Activated T-cell treated with anti-CD3 and anti-CD28 coated beads, Interleukin-2, amount 50 U/mL, for 72 hours (primary cell): ENCODE measurements at regions not wholly inside any gene's neighbourhood (a gene's known extent, or its start where the extent isn't known, plus 50 kb on each side); places are given as distances from the start of the nearest gene placed in this dataset.
"Not testable (repeated sequence)": the region's sequence is repeated elsewhere in the genome, so short reads cannot be mapped to it uniquely, and the experiment has no call there.

Source experiments
- ATAC-seq, 2 donors: fragments of 150-1000 bp; cut with Tn5 transposase; replicated peaks in 1 of 2; 2 replicates each; pipeline ENCODE4 v1.10.0; 2021; ENCODE audit warnings: moderate library complexity in 2 of 2, mild to moderate bottlenecking in 1 of 2
- DNase-seq, 2 donors: peaks; one replicate each; pipeline ENCODE4 v3.0.0; 2021 to 2022; ENCODE audit warnings: mixed read lengths in 1 of 2
- H3K27ac Mint-ChIP-seq: one replicate; pipeline ENCODE4 v1.8.0; 2022; ENCODE audit warnings: mild to moderate bottlenecking, moderate library complexity, mixed read lengths
- H3K27me3 Mint-ChIP-seq: one replicate; pipeline ENCODE4 v1.8.0; 2022; ENCODE audit warnings: low read depth, mixed read lengths
- H3K36me3 Mint-ChIP-seq, 2 donors: one replicate each; pipeline ENCODE4 v1.8.0; 2022; ENCODE audit warnings: mixed read lengths in 2 of 2, mild to moderate bottlenecking in 1 of 2; ENCODE audit not compliant: insufficient read depth in 2 of 2
- H3K4me1 Mint-ChIP-seq: one replicate; pipeline ENCODE4 v1.8.0; 2022; ENCODE audit warnings: low read depth, mixed read lengths
- H3K4me3 Mint-ChIP-seq, 2 donors: one replicate each; pipeline ENCODE4 v1.8.0; 2022; ENCODE audit warnings: mild to moderate bottlenecking in 2 of 2, mixed read lengths in 2 of 2, moderate library complexity in 2 of 2
- H3K9me3 Mint-ChIP-seq, 2 donors: one replicate each; pipeline ENCODE4 v1.8.0; 2022; ENCODE audit warnings: mixed read lengths in 2 of 2

DNA sequence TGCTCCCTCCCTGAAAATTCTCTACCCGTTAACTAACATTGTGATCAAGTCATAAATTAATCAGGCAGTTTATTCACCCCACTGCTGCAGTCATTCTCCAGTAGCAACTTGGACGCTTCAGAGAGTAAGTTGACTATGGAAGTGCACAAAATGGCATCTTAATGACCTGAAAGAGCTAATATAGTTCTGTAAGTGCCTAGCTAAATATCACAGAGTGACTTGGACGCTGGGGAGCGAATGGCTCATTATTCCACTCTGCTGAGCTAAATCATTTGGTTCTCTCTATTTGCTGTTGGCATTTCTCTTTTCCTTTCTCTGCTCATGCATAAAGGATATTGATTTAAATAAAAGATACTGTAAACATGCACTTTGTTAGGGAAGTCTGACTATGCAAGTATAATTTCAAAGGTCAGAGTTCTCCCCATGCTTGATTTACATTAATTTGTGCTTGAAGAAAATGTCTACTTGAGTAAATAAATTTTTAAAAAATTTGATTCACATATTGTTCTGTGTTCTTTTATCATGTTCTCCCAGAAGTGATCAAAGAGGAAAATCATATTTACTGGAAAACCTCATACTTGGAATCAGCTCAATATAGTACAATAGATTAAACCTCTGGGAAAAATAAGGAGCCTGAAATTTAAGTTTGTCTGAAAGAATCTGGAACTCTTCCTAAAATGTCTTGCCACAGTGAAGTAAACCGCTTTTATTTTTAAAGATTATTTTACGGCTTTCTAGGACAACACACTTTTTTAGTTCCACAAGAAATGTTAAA lies 169.5 kb upstream of the HAPLN1 start:
- Mint-ChIP-seq H3K4me1 (no peaks in the 10 kb centered on the region), H3K36me3 (no peaks in the 10 kb centered on the region), H3K27ac (no peak overlapping the region), H3K27me3 (no peaks in the 10 kb centered on the region), H3K4me3 (no peak overlapping the region), H3K9me3 (no peaks in the 10 kb centered on the region)
- ATAC-seq (no peak), DNase-seq (no peak)

- Mint-ChIP-seq H3K27ac (no peak overlapping the region), H3K4me3 (no peak overlapping the region), H3K36me3 (no peaks in the 10 kb centered on the region), H3K9me3 (no peaks in the 10 kb centered on the region), H3K4me1 (no peaks in the 10 kb centered on the region), H3K27me3 (no peaks in the 10 kb centered on the region)
- DNase-seq (no peak), ATAC-seq (no peak)
Measured at GRCh38 chr5:83877911-83878706, 157.5 kb upstream of the HAPLN1 start.

DNA sequence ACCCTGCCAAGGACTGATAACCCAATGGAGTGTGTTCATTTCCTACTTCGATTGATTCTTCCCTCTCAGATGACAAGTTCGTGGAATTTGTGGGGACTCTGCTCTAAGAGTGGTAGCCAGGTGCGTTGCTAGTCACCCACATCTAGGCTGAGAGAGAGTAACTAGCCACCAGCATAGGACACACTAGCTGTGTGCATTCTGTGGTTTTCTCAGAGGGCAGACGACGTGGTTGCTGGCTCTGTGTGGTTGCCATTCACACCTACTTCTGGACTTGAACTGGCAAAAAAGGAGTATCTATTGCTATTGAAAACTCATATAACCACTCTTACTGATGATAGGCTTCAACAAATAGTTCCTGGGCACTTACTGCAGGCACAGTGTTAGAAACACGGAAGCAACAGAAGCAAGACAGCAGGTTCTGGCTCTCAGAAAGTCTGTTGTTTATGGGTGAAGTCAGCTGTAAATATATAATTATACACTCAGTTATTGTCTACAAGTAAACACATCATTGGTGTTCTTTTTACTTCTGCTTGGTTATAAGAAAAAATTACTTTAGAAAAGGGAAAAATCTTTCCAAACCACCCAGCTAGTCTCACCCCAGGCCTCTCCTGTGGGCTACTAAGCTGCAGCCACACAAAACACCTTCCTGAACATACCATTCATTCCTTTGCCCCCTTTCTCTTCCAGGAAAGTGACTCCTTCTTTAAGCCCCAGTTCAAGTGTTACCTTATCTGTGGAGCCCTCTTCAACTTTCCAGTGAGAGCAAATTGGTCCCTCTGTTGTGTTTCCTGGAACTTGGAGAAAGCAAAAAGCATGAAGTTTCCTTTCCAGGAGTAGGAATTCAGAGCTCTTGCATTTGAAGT lies 151.1 kb upstream of the HAPLN1 start:
- H3K4me3 Mint-ChIP-seq = no peak overlapping the region
- H3K36me3 Mint-ChIP-seq = no peaks in the 10 kb centered on the region
- no peak overlapping the region for H3K27ac Mint-ChIP-seq
- H3K4me1 Mint-ChIP-seq = no peaks in the 10 kb centered on the region
- no peak for DNase-seq
- ATAC-seq = no peak
- no peaks in the 10 kb centered on the region for H3K9me3 Mint-ChIP-seq
- no peaks in the 10 kb centered on the region for H3K27me3 Mint-ChIP-seq

DNA sequence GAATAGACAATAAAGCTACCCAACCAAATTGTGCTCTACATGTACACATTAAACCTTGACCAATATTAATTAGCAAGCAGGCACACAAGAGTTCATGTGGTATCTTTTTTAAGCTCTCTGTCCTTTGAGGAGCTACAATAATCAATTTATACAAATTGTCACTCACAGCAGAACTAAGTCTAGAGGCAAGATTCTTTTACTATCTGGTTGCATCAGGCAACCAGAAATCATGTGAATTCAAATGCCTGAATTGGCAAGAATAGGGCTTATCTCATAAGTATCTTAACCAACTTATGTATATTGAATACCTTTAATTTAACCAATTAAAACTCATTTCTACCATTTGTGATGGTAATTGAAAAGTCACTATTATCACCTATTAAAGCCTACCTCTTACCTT lies 145.5 kb upstream of the HAPLN1 start:
- H3K27ac Mint-ChIP-seq = no peak overlapping the region
- ATAC-seq (no peak), DNase-seq (no peak)
- no peak overlapping the region for H3K4me3 Mint-ChIP-seq
- no peaks in the 10 kb centered on the region for H3K4me1 Mint-ChIP-seq
- H3K9me3 Mint-ChIP-seq = no peaks in the 10 kb centered on the region
- H3K27me3 Mint-ChIP-seq = no peaks in the 10 kb centered on the region
- no peaks in the 10 kb centered on the region for H3K36me3 Mint-ChIP-seq

GRCh38 chr5:83865579-83865978 lies 144.9 kb upstream of the HAPLN1 start:
- ATAC-seq (no peak), DNase-seq (no peak)
- H3K27me3 Mint-ChIP-seq = no peaks in the 10 kb centered on the region
- H3K36me3 Mint-ChIP-seq = no peaks in the 10 kb centered on the region
- H3K27ac Mint-ChIP-seq = no peak overlapping the region
- H3K9me3 Mint-ChIP-seq = no peaks in the 10 kb centered on the region
- H3K4me1 Mint-ChIP-seq = no peaks in the 10 kb centered on the region
- no peak overlapping the region for H3K4me3 Mint-ChIP-seq

DNA sequence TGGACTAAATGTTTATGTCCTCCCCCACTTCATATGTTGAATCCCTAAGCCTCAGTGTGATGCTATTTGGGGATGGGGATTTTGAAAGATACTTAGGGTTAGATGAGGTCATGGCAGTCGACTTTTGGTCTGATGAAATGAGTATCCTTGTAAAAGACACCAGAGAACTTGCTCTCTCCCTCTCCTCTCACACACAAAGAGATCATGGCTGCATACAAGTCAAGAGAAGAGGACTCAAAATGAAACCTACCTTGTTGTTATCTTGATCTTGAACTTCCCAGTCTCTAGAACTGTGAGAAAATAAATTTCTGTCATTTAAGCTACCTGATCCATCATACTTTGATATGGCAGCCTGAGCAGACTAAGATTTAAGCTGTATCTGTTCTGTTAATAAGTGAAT lies 144.0 kb upstream of the HAPLN1 start:
- no peaks in the 10 kb centered on the region for H3K4me1 Mint-ChIP-seq
- H3K4me3 Mint-ChIP-seq = no peak overlapping the region
- no peak overlapping the region for H3K27ac Mint-ChIP-seq
- H3K36me3 Mint-ChIP-seq = no peaks in the 10 kb centered on the region
- DNase-seq (no peak), ATAC-seq (no peak)
- no peaks in the 10 kb centered on the region for H3K9me3 Mint-ChIP-seq
- H3K27me3 Mint-ChIP-seq = no peaks in the 10 kb centered on the region

DNA sequence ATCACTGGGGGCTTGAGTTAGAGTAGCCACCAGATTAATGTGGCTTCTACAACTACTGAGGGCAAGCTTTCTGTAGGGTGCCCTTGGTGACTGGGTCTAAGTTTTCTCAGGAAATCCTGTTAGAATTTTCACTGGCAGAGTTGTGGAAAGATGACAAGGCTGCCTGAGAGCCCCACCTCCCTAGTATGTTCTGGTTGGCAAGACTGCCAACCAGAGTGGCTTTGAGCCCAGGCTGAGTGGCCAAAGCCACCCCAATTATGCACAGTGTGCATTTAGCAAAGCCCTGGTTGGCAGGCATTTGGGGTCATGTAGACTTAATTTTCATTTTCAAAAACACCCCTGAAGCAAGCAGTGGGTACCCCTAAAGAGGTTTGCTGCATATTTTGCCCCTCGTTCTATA lies 136.7 kb upstream of the HAPLN1 start:
- Mint-ChIP-seq H3K4me1 (no peaks in the 10 kb centered on the region), H3K36me3 (no peaks in the 10 kb centered on the region), H3K27me3 (no peaks in the 10 kb centered on the region), H3K27ac (no peak overlapping the region), H3K4me3 (no peak overlapping the region), H3K9me3 (no peaks in the 10 kb centered on the region)
- ATAC-seq (no peak), DNase-seq (no peak)

- Mint-ChIP-seq H3K36me3 (no peaks in the 10 kb centered on the region), H3K9me3 (no peaks in the 10 kb centered on the region), H3K27ac (no peak overlapping the region), H3K27me3 (no peaks in the 10 kb centered on the region), H3K4me1 (no peaks in the 10 kb centered on the region), H3K4me3 (no peak overlapping the region)
- ATAC-seq = no peak
- DNase-seq = no peak
Measured at GRCh38 chr5:83856881-83857280, 136.2 kb upstream of the HAPLN1 start.

DNA sequence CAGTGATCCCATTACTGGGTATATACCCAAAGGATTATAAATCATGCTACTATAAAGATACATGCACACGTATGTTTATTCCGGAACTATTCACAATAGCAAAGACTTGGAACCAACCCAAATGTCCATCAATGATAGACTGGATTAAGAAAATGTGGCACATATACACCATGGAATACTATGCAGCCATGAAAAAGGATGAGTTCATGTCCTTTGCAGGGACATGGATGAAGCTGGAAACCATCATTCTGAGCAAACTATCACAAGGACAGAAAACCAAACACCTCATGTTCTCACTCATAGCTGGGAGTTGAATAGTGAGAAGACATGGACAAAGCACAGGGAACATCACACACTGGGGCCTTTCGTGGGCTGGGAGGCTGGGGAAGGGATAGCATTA lies 129.8 kb upstream of the HAPLN1 start:
- not testable (repeated sequence) for H3K36me3 Mint-ChIP-seq, H3K4me3 Mint-ChIP-seq, H3K4me1 Mint-ChIP-seq, DNase-seq, ATAC-seq, H3K27ac Mint-ChIP-seq, H3K27me3 Mint-ChIP-seq, H3K9me3 Mint-ChIP-seq

DNA sequence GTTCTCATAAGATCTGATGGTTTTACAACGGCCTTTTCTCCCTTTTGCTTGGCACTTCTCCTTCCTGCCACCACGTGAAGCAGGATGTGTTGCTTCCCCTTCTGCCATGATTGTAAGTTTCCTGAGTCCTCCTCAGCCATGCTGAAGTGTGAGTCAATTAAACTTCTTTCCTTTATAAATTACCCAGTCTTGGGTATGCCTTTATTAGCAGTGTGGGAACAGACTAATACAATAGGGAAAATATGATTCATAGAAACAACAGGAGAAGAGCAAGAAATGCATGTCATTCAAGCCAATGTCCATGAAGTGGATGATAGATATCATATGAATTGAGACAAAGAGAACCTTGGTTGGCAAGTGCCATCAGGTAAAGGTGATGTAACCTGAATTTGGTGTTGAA lies 128.3 kb upstream of the HAPLN1 start:
- DNase-seq (no peak), ATAC-seq (no peak)
- Mint-ChIP-seq H3K4me3 (no peak overlapping the region), H3K27ac (no peak overlapping the region), H3K27me3 (no peaks in the 10 kb centered on the region), H3K9me3 (peaks cover 0 to 2% of the 10 kb centered on the region in 2 donors), H3K36me3 (no peaks in the 10 kb centered on the region), H3K4me1 (no peaks in the 10 kb centered on the region)

DNA sequence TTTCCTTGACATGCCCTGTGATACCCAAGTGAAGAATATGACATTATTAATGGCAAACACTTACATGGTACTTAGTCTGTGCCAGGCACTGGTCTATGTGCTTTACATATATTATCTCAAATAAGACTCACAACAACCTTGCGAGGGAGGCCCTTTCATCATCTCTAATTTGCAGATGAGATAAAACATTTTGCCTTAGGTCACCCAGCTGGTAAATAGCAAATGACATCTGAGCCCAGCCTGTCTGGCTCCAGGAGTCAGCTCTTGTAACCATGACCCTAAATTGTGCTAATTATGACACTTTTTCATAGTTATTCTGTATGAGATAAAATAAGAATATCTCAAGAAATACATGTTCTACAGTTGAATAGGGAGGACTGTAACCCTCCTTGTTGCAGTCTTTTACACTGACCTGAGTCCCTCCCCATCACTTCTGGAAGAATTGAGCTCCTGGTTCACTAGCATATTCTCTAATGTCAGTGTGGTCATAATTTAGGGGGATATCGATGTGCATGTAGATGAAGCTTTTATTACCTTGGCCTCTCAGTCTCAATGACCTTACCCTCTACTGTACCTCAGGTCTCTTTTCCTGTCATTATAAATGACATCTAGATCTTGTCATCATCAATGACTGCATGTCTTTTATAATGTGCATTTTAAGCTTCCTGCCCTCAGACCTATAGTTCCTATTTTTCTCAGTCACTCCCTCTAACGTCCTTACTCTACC lies 126.1 kb upstream of the HAPLN1 start:
- Mint-ChIP-seq H3K27ac (no peak overlapping the region), H3K27me3 (no peaks in the 10 kb centered on the region), H3K4me1 (no peaks in the 10 kb centered on the region), H3K4me3 (no peak overlapping the region), H3K36me3 (no peaks in the 10 kb centered on the region), H3K9me3 (peaks cover 0 to 7% of the 10 kb centered on the region in 2 donors)
- ATAC-seq (no peak), DNase-seq (no peak)

GRCh38 chr5:83844449-83845068 lies 123.9 kb upstream of the HAPLN1 start:
- Mint-ChIP-seq H3K9me3 (peaks cover 0 to 5% of the 10 kb centered on the region in 2 donors), H3K4me1 (no peaks in the 10 kb centered on the region), H3K27ac (peak overlapping the region; percentile 19), H3K36me3 (no peaks in the 10 kb centered on the region), H3K27me3 (no peaks in the 10 kb centered on the region), H3K4me3 (peak overlapping the region in 1 of 2 donors; percentile 16)
- peak in 1 of 2 donors; percentile 0 for DNase-seq
- ATAC-seq = peak; percentile 58 to 73
